ENCODE measurements at regions not wholly inside any gene's neighbourhood (a gene's known extent, or its start where the extent isn't known, plus 50 kb on each side); places are given as distances from the start of the nearest gene placed in this dataset.

GRCh38 chr1:244974550-244974949, 110.2 kb upstream of the HNRNPU start:
- TF ChIP-seq CTCF (IDR thresholded peaks at IDR 0.05) (no peak), EZH2phosphoT487 (IDR thresholded peaks at IDR 0.05) (no peak)
